ENCODE measurements at regions not wholly inside any gene's neighbourhood (a gene's known extent, or its start where the extent isn't known, plus 50 kb on each side); places are given as distances from the start of the nearest gene placed in this dataset.

DNA sequence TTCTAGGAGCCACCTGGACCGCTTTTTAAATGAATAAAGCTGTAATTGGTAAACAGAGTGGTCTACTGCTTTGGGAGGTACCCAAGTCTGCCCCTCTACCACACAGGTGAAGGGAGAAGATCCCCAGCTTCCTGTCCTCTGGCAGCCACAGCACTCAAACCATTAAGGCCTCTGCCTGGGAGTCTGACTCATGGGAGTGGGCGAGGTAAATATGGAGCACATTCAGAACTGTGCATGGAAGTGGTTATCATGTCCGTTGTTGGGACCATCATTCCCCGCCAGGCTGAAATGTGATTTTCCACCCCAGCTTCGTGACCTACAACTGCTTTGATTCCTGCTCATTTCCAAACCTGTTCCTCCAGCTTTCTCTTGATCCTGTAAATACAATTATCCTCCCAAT is 59.5 kb upstream of the ALDH1B1 start:
- POLR2A ChIA-PET: no interaction called here
- ATAC-seq (ENCODE audit: low read depth) (no peak), DNase-seq (no peak)
- intact Hi-C loops (cut with micrococcal nuclease): no loop called here
- H3K4me1 Mint-ChIP-seq: no peaks in the 10 kb centered on the region
- no peaks in the 10 kb centered on the region for H3K9me3 Mint-ChIP-seq
- TF ChIP-seq, protein P1, sequence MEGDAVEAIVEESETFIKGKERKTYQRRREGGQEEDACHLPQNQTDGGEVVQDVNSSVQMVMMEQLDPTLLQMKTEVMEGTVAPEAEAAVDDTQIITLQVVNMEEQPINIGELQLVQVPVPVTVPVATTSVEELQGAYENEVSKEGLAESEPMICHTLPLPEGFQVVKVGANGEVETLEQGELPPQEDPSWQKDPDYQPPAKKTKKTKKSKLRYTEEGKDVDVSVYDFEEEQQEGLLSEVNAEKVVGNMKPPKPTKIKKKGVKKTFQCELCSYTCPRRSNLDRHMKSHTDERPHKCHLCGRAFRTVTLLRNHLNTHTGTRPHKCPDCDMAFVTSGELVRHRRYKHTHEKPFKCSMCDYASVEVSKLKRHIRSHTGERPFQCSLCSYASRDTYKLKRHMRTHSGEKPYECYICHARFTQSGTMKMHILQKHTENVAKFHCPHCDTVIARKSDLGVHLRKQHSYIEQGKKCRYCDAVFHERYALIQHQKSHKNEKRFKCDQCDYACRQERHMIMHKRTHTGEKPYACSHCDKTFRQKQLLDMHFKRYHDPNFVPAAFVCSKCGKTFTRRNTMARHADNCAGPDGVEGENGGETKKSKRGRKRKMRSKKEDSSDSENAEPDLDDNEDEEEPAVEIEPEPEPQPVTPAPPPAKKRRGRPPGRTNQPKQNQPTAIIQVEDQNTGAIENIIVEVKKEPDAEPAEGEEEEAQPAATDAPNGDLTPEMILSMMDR (IDR thresholded peaks at IDR 0.05): no peak
- CTCF ChIA-PET: interaction anchor here (1.0 kb wide), 1 partner anchor 419 kb away, joined by 3 read pairs; no protein-coding TSS in a partner anchor
- peaks cover 15% of the 10 kb centered on the region for H3K27me3 Mint-ChIP-seq
- no peaks in the 10 kb centered on the region for H3K36me3 Mint-ChIP-seq (ENCODE audit: low read depth)
- no peak overlapping the region for H3K4me3 Mint-ChIP-seq
- no peak overlapping the region for H3K27ac Mint-ChIP-seq

DNA sequence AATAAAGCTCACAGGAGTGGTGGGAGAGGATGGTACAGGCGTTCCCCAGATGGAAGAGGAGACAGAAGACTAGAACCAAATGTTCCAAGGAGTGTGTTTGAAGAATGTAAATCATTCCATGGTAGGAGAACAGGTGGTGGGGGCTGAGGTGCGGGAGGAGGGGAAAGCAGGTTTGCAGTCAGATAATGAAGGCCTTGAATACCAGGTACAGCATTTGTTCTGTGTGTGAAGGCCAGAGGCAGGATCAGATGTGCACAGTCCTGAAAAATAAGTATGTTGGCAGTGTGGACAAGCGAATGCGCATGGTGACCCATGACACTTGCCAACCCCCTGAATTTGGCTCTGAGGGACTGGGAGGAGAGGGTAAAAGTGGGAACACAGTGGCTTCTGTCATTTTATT is 59.9 kb upstream of the ALDH1B1 start:
- intact Hi-C loops (cut with micrococcal nuclease): no loop called here
- ChIA-PET POLR2A (no interaction called here), CTCF (no interaction called here)
- H3K4me1 Mint-ChIP-seq: no peaks in the 10 kb centered on the region
- no peak overlapping the region for H3K27ac Mint-ChIP-seq
- ATAC-seq (ENCODE audit: low read depth): no peak
- no peak overlapping the region for H3K4me3 Mint-ChIP-seq
- peaks cover 15% of the 10 kb centered on the region for H3K27me3 Mint-ChIP-seq
- H3K36me3 Mint-ChIP-seq (ENCODE audit: low read depth): no peaks in the 10 kb centered on the region
- H3K9me3 Mint-ChIP-seq: no peaks in the 10 kb centered on the region
- no peak for DNase-seq
- TF ChIP-seq, protein P1 (IDR thresholded peaks at IDR 0.05): no peak

DNA sequence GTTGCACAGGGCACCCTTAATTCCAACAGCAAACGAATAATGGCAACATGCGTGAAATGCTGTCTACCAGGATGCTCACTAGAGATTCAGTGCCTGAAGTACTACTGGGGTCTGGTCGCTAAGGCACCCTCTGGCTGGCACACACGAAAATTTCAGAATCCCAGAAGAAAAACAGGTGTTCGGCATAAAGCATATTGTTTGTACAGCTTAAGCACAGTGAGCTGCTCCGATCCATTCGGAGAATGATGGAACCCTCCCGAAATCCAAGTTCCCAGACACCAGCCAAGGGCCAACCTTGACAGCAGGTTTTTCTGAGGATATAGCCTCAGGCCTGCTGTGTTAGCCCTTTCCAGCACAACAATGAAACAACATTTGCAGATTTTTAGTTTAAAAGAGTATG is 61.4 kb upstream of the ALDH1B1 start:
- ATAC-seq (ENCODE audit: low read depth) (no peak), DNase-seq (no peak)
- Mint-ChIP-seq H3K27ac (no peak overlapping the region), H3K36me3 (ENCODE audit: low read depth) (no peaks in the 10 kb centered on the region), H3K9me3 (no peaks in the 10 kb centered on the region), H3K4me3 (no peak overlapping the region), H3K4me1 (no peaks in the 10 kb centered on the region), H3K27me3 (peaks cover 7% of the 10 kb centered on the region)
- CTCF ChIA-PET: no interaction called here
- TF ChIP-seq, protein P1 (IDR thresholded peaks at IDR 0.05): no peak
- intact Hi-C loops (cut with micrococcal nuclease): no loop called here
- POLR2A ChIA-PET: no interaction called here

DNA sequence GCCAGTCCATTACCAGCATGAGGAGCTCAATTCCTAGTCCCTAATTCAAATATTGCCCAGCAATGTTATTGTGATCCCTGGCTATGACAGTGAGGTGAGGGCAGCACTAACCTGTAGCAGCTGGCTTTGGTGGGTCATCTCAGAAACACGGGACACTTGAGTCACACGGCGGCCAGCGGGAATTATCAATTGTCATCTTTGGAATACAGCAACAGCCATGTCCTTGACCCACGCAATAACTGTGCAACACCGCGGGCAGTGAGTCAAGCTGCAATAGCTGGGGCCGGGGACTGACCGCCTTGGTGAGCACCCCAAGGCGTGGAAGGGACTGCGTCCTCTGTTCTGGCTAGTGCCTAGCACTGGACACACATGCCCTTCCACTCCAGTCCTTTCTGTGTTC is 62.5 kb upstream of the ALDH1B1 start:
- H3K4me3 Mint-ChIP-seq: no peak overlapping the region
- TF ChIP-seq, protein P1 (IDR thresholded peaks at IDR 0.05): no peak
- H3K36me3 Mint-ChIP-seq (ENCODE audit: low read depth): no peaks in the 10 kb centered on the region
- H3K9me3 Mint-ChIP-seq: no peaks in the 10 kb centered on the region
- peaks cover 7% of the 10 kb centered on the region for H3K27me3 Mint-ChIP-seq
- POLR2A ChIA-PET: no interaction called here
- intact Hi-C loops (cut with micrococcal nuclease): no loop called here
- CTCF ChIA-PET: no interaction called here
- DNase-seq (no peak), ATAC-seq (ENCODE audit: low read depth) (no peak)
- no peak overlapping the region for H3K27ac Mint-ChIP-seq
- H3K4me1 Mint-ChIP-seq: no peaks in the 10 kb centered on the region

DNA sequence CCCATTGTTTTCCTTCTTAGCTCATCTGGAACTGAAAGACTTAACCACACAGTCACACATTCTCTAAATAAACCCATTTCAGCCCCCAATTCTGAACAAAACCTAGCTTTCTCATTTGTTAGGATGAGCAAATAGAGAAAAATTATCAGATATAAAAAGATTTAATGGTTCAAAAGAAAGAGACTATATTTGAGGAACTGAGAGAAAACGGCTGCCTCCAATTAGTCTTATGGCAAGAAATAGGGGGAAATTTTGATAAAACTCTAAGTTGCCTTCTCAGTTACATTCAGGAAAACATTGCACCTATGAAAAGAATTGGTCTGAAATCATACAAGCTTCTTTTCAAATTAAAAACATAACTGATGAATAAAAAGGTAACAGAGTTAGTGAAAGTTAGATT is 63.7 kb upstream of the ALDH1B1 start:
- ChIA-PET CTCF (no interaction called here), POLR2A (no interaction called here)
- DNase-seq (no peak), ATAC-seq (ENCODE audit: low read depth) (no peak)
- intact Hi-C loops (cut with micrococcal nuclease): no loop called here
- Mint-ChIP-seq H3K27me3 (peaks cover 7% of the 10 kb centered on the region), H3K4me3 (no peak overlapping the region), H3K9me3 (no peaks in the 10 kb centered on the region), H3K27ac (no peak overlapping the region), H3K36me3 (ENCODE audit: low read depth) (no peaks in the 10 kb centered on the region), H3K4me1 (no peaks in the 10 kb centered on the region)
- TF ChIP-seq, protein P1 (IDR thresholded peaks at IDR 0.05): no peak
